ENCODE measurements at regions not wholly inside any gene's neighbourhood (a gene's known extent, or its start where the extent isn't known, plus 50 kb on each side); places are given as distances from the start of the nearest gene placed in this dataset.
"Not testable (repeated sequence)": the region's sequence is repeated elsewhere in the genome, so short reads cannot be mapped to it uniquely, and the experiment has no call there.

DNA sequence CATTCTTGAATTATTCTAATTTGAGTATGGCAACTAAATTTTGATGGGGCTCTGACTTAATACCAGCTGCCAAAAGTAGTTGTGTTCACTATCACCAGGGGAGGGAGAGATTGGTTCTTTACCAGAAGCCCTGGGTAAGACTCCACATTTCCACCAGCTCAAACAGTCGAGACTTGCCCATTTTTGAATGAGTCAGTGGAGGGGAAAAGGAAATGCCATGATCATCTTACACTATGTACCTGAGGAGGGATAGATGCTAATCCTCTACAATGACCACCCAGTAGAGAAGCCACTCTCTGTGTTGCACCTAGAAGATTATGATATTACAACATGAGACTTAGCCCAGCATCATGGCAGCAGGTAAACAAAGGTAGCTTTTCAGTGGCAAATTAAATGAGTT, 77.0 kb upstream of the SGK1 start:
- DNase-seq (ENCODE audit: low spot score): no peak

DNA sequence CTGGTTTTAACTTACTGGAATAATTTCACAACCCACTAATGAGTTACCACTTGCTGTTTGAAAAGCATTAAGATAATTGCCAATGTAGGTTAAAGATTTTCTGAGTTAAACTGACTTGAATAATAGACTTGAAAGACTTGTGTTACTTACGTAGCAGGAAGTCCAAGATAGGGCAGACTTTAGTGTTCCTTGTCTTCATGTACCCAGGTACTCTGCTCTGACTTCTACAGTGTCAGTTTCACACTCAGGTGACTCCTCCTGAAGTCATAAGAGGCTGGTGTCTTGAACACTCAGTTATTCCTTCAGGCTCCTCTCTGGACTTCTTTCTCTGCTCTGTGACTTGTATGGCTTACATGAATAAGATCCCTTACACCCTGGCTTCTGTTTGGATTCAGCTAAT, 76.3 kb upstream of the SGK1 start:
- DNase-seq (ENCODE audit: low spot score): no peak

DNA sequence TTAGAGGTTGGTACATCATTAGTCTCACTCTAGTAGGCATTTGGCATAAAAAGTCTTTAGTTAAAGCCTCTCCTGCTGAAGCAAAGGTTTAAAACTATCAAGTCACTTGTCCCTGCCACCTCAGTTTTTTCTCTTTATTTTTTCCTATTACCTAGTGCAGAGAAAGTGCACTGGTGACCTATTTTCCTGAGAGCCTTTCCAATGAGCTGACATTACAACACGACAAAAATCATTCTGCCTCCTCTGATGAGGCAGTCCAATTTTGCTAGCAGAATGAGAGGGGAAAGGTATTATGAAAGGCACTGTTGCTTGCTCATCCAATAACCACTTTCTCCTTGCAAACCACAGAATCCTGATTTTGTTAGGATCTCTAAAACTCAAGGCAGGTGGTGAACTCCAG, 73.3 kb upstream of the SGK1 start:
- no peak for DNase-seq (ENCODE audit: low spot score)

DNA sequence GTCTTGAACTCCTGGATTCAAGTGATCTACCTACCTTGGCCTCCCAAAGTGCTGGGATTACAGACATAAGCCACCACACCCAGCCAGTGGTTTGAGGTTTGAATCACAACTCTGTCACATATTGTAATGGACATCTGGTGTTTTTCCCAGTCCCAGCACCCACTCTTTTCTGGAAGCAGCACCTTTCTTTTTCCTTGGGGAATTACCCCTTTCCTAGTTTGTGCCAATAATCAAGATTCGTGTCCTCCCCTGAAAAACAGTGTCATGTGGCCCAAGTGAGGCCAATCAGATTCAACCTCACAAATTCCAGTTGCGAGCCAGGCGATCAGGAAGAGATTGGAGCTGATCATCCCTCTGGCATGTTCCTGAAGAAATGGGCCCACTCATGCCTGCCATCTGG, 71.7 kb upstream of the SGK1 start:
- no peak for DNase-seq (ENCODE audit: low spot score)

DNA sequence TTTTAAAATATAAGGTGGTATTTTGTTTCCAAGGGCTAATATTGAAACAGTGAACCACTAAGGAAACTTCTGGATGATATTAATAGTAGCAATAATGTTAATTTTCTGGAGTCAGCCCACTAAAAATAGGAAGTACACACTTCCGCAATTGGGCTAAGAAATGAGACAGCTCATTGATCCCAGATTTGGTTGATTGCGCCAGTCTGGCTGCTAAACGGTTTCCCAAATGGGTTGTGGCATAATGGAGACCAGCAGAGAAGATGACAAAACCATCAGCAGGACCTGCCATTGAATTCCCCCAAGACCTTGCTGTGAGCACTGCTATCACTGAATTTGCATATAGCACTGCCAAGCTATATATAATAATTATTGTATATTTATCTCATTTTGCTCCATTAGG, 71.2 kb upstream of the SGK1 start:
- DNase-seq (ENCODE audit: low spot score): no peak

DNA sequence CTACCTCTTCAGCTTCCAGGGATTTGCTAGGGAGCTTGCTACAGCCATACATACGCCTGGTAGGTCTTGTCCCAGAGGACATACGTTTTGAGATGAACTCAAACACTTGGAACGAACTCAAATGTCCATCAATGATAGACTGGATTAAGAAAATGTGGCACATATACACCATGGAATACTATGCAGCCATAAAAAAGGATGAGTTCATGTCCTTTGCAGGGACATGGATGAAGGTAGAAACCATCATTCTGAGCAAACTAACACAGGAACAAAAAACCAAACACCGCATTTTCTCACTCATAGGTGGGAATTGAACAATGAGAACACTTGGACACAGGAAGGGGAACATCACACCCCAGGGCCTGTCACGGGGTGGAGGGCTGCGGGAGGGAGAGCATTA, 68.6 kb upstream of the SGK1 start:
- not testable (repeated sequence) for DNase-seq (ENCODE audit: low spot score)

DNA sequence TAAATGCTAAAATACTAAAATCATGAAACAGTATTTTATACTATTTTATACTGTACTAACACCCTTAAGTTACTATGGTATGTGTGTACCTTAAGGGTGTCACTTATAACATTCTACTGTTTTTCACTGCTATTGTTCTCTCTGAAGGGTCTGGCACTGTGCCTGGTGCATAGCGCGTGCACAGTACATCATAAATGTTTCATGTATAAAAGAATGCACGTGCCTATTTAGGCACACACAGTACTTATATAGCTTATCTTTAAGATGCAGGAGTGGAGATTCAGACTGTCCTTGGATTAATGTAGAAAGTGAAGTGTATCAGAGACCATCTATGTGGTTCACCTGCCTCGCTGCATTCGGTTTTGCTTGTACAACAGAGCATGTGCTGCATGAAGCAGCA, 64.0 kb upstream of the SGK1 start:
- no peak for DNase-seq (ENCODE audit: low spot score)

DNA sequence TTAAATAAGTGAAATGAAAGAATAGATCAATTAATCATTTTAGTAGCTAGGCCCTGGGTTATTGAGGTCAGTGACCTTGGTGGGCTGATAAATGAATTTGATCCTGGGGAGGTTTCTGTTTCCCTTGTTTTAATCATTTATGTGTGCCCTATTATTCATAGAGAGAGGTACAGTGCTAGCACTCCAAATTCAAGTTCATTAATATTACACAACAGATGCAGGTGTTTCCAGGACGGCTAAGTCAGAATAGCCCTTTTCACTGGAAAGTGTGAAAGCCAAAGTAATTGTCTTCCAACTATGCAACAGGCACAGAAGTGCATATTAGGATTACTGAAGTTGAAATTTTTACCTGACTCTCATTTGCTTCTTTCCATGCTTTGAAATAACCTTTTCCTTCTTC, 61.7 kb upstream of the SGK1 start:
- DNase-seq (ENCODE audit: low spot score): no peak

DNA sequence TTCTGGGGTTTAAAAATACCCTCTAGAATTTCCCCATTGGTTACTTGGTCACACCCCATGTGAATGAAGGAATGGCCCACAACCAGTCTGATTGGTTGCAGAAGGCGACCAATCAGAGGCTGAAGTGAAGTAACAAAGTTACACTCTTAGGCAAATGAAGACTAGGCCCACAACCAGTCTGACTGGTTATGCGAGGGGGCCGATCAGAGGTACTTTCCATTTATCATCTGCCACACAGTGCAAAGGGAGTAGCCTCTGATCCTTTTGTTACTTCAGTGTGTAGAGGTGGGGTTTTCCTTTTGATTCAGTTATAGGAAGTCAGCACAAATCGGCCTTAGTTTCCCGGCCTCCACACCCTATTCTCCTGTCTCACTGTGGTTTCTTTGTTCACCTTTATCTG, 61.2 kb upstream of the SGK1 start:
- DNase-seq (ENCODE audit: low spot score): no peak

- no peak for DNase-seq (ENCODE audit: low spot score)
These were observed 60.5 kb upstream of the SGK1 start for GRCh38 chr6:134378426-134378825.

GRCh38 chr6:134376785-134377184, 58.9 kb upstream of the SGK1 start:
- DNase-seq (ENCODE audit: low spot score): no peak

GRCh38 chr6:134375220-134375580, 57.3 kb upstream of the SGK1 start:
- no peak for DNase-seq (ENCODE audit: low spot score)

DNA sequence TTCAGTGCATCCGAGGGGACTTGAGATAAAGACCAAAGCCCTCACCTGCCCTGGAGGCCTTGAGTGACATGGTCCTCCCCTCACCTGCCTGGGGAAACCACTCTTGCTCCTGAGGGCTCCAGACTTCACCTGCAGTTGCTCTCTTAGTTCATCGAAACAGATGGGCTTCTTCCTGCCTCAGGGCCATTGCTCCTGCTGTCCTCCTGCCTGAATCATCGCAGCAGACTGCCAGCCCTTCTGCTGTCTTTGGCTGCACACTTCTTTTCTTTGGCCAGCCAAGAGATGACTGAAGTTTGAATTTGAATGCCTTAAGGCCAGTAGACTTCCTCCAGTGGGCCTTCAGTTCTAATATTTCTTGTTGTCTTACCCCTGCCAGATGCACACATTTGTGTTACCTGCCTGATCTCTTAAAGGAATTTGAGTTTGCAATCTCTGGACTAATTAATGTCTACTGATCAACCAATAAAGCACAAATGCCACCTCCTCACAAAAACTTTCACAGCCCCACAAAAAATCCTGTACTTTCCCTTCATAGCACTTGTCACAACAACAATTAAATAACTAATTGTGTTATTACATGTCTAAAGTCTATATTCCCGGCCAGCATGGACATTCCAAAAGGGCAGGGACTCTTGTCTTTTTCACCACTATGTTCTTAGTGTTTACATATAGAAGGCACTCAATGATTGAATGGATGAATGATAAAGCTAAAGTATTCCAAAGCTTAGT, 56.7 kb upstream of the SGK1 start:
- no peak for DNase-seq (ENCODE audit: low spot score)

DNA sequence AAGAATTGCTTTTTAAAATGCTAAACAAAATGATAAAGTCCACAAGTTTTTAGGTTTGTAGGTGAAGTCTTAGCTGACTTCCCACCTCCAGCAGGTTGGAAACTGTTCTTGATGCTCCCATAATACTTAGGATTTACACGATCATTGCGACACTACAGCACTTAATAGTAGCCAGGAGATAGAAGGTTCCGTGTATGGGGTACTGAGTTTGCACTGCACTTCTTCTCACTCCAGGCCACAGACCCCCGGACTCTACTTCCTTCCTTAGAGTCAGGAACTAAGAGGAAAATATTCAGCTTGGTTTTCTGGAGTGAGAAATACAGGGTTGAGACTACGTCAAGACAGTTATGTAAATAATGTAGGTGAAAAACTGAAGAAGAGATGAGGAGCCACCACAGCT, 56.1 kb upstream of the SGK1 start:
- DNase-seq (ENCODE audit: low spot score): no peak

- DNase-seq (ENCODE audit: low spot score): peak; percentile 67
These were observed 55.5 kb upstream of the SGK1 start for GRCh38 chr6:134373282-134373922.

DNA sequence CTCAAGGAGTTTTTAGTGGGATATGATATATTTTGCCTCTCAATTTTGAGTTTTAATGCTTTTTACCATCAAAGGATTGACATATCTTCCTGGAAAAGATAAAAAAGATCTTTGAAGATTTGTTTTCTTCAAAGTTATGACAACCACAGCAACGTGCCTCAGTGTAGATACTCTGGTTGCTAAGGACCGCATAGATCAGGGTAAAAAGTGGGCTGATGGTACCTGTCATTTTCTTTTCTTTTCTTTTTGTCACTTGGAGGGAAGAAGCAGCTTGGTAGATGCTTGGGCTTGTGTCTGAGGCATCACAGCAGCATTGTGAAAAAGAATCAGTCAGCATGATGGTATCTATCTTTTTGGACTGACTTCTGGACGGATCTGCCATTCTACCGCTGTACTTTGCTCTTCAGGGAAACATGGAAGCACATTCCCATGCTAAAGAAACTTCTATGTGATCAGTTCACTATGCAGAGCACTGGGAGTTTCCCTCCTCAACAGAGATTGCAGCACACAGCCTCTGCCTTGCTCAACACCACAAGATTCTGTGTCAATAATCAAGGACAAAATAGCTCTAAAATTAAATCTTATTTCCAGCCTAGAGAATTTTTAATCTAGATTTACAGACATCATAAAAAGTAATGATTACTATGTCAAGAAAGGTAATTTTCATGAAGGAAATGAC, 54.8 kb upstream of the SGK1 start:
- DNase-seq (ENCODE audit: low spot score): peak; percentile 29

DNA sequence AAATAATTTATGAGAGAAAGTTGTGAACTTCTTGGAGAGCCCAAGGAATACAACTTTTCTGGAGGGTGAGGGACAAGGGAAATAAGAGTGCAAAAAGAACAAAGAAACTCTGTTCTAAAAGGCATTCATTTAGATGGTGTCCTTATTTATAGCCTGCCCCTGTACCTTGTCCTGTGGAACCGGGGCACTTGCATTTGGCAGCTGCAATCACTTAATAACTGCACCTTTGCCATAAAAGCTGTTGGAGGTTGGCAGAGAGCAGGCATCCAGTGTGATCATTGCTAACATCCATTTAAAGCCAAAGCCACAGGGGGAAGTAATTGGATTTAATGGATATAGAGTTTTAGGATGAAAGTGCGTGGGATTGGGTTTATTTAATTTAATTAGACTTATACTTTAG, 50.8 kb upstream of the SGK1 start:
- DNase-seq (ENCODE audit: low spot score): no peak

Data from AG08396 (cell line).